ENCODE measurements at regions not wholly inside any gene's neighbourhood (a gene's known extent, or its start where the extent isn't known, plus 50 kb on each side); places are given as distances from the start of the nearest gene placed in this dataset.
"Not testable (repeated sequence)": the region's sequence is repeated elsewhere in the genome, so short reads cannot be mapped to it uniquely, and the experiment has no call there.

DNA sequence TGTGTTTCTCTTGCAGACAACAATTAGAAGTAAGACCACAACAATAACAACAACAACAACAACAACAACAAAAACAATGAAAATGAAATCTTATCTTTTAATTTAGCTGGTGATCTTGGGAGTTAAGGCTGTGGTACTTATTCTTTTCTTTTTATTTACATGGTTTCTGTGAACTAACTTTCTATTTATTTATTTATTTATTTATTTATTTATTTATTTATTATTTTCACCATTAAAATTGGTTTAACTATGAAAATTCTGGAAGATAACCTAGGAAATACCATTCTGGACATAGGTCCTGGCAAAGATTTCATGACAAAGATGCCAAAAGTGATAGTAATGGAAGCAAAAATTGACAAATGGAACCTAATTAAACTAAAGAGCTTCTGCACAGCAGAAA lies 102.5 kb upstream of the PNPT1 start (continued):
- TF ChIP-seq RELA (IDR thresholded peaks at IDR 0.05; ENCODE audit: borderline replicate concordance, partially characterized antibody) (no peak), NR2C2 (IDR thresholded peaks at IDR 0.05; ENCODE audit: borderline replicate concordance, control insufficient read depth, insufficient read length, low read depth) (no peak), ZNF622 (IDR thresholded peaks at IDR 0.05) (no peak)

DNA sequence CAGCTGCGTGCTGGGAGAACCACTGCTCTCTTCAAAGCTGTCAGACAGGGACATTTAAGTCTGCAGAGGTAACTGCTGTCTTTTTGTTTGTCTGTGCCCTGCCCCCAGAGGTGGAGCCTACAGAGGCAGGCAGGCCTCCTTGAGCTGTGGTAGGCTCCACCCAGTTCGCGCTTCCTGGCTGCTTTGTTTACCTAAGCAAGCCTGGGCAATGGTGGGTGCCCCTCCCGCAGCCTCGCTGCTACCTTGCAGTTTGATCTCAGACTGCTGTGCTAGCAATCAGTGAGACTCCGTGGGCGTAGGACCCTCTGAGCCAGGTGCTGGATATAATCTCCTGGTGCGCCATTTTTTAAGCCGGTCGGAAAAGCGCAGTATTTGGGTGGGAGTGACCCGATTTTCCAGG lies 100.0 kb upstream of the PNPT1 start:
- H3K9ac ChIP-seq (ENCODE audit: control insufficient read depth, insufficient read depth, low read length); H3K4me3 ChIP-seq; H2AFZ ChIP-seq (ENCODE audit: control insufficient read depth, low read depth, low read length); intact Hi-C loops (cut with micrococcal nuclease; ENCODE audit: unreplicated experiment); H3K79me2 ChIP-seq (ENCODE audit: control insufficient read depth, insufficient read depth, low read length); FAIRE-seq; H3K4me2 ChIP-seq (ENCODE audit: control insufficient read depth, insufficient read depth); SMC1A ChIA-PET (ENCODE audit: uncharacterized antibody, unreplicated experiment); H3K36me3 ChIP-seq (ENCODE audit: control insufficient read depth in 2 of 2, insufficient read depth in 2 of 2, low read length in 1 of 2); H3K27ac ChIP-seq (ENCODE audit: control insufficient read depth, insufficient read depth); CTCF ChIA-PET; DNase-seq (ENCODE audit: low read depth, low spot score); H3K27me3 ChIP-seq (replicated peaks in 1 of 2; ENCODE audit: control insufficient read depth in 2 of 2, insufficient read depth in 2 of 2, low read length in 1 of 2); H3K4me1 ChIP-seq (ENCODE audit: control insufficient read depth, insufficient read depth, low read length); BruUV-seq (replicated peaks); H3K9me3 ChIP-seq (replicated peaks; ENCODE audit: control insufficient read depth, insufficient read depth, low read length); ATAC-seq; in situ Hi-C loops (cut with MboI); H4K20me1 ChIP-seq (ENCODE audit: control insufficient read depth, insufficient read depth); POLR2A ChIA-PET: not testable (repeated sequence)
- 63% methylated on average over 8 of the region's 12 CpGs for WGBS (ENCODE audit: insufficient coverage, insufficient replicate concordance, low lambda C conversion rate, missing lambda C conversion rate)
- RAD21 ChIA-PET (ENCODE audit: unreplicated experiment) = interaction anchor here (0.6 kb wide), 1 partner anchor 168 kb away, joined by 3 read pairs; no protein-coding TSS in a partner anchor

DNA sequence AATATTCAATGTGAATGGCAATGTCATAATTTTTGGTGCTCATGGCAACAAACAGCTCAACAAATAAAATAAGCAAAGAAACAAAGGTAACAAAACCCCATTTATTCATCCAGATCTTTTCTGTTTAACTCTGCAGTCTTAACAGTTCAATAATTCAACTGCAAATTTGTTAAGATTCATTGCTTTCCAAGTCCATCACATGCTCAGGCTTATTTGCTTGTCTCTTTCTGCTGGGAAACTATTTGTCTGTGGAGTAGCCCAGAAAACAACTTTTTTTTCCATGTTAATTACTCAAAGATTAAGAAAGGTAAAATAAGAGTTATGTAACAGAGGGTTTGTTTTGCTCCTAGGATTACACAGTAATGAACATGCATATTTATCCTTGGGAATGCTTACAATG lies 92.6 kb upstream of the PNPT1 start:
- ATAC-seq (no peak), FAIRE-seq (no peak), DNase-seq (ENCODE audit: low read depth, low spot score) (no peak)
- Histone ChIP-seq H3K27me3 (replicated peaks in 1 of 2; ENCODE audit: control insufficient read depth in 2 of 2, insufficient read depth in 2 of 2, low read length in 1 of 2) (no peaks in the 10 kb centered on the region), H3K79me2 (ENCODE audit: control insufficient read depth, insufficient read depth, low read length) (no peaks in the 10 kb centered on the region), H4K20me1 (ENCODE audit: control insufficient read depth, insufficient read depth) (no peaks in the 10 kb centered on the region), H2AFZ (ENCODE audit: control insufficient read depth, low read depth, low read length) (no peak overlapping the region), H3K36me3 (ENCODE audit: control insufficient read depth in 2 of 2, insufficient read depth in 2 of 2, low read length in 1 of 2) (no peaks in the 10 kb centered on the region), H3K27ac (ENCODE audit: control insufficient read depth, insufficient read depth) (no peak overlapping the region), H3K9me3 (replicated peaks; ENCODE audit: control insufficient read depth, insufficient read depth, low read length) (no peaks in the 10 kb centered on the region), H3K4me3 (no peak overlapping the region), H3K4me1 (ENCODE audit: control insufficient read depth, insufficient read depth, low read length) (no peaks in the 10 kb centered on the region), H3K4me2 (ENCODE audit: control insufficient read depth, insufficient read depth) (no peak overlapping the region), H3K9ac (ENCODE audit: control insufficient read depth, insufficient read depth, low read length) (no peak overlapping the region)
- no TSS peak for BruUV-seq (replicated peaks)
- ChIA-PET POLR2A (no interaction called here), CTCF (no interaction called here), SMC1A (ENCODE audit: uncharacterized antibody, unreplicated experiment) (no interaction called here), RAD21 (ENCODE audit: unreplicated experiment) (interaction anchor here (0.7 kb wide), 1 partner anchor 68 kb away, joined by 3 read pairs; no protein-coding TSS in a partner anchor)
- in situ Hi-C loops (cut with MboI) (no loop called here), intact Hi-C loops (cut with micrococcal nuclease; ENCODE audit: unreplicated experiment) (no loop called here)
- TF ChIP-seq CHD2 (IDR thresholded peaks at IDR 0.05; ENCODE audit: borderline replicate concordance, low read depth, low read length) = no peak
- no peak for TF ChIP-seq TARDBP (IDR thresholded peaks at IDR 0.05; ENCODE audit: borderline replicate concordance)
- TF ChIP-seq ESRRA (IDR thresholded peaks at IDR 0.05; ENCODE audit: low read length) = no peak
- no peak for TF ChIP-seq PAX5 (IDR thresholded peaks at IDR 0.05; ENCODE audit: borderline replicate concordance, low read depth, low read length)
- TF ChIP-seq ZNF24 (IDR thresholded peaks at IDR 0.05) = no peak
- TF ChIP-seq ZNF384 (IDR thresholded peaks at IDR 0.05; ENCODE audit: borderline replicate concordance, low read depth, low read length) = no peak
- TF ChIP-seq EGR1 (IDR thresholded peaks at IDR 0.05; ENCODE audit: borderline replicate concordance in 1 of 2, low read depth in 2 of 2, low read length in 2 of 2) = no peak
- no peak for TF ChIP-seq SUPT20H (IDR thresholded peaks at IDR 0.05; ENCODE audit: borderline replicate concordance, control insufficient read depth, low read depth, low read length)
- TF ChIP-seq STAT1 (conservative IDR thresholded peaks at IDR 0.05) = no peak
- TF ChIP-seq, protein P1, sequence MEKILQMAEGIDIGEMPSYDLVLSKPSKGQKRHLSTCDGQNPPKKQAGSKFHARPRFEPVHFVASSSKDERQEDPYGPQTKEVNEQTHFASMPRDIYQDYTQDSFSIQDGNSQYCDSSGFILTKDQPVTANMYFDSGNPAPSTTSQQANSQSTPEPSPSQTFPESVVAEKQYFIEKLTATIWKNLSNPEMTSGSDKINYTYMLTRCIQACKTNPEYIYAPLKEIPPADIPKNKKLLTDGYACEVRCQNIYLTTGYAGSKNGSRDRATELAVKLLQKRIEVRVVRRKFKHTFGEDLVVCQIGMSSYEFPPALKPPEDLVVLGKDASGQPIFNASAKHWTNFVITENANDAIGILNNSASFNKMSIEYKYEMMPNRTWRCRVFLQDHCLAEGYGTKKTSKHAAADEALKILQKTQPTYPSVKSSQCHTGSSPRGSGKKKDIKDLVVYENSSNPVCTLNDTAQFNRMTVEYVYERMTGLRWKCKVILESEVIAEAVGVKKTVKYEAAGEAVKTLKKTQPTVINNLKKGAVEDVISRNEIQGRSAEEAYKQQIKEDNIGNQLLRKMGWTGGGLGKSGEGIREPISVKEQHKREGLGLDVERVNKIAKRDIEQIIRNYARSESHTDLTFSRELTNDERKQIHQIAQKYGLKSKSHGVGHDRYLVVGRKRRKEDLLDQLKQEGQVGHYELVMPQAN (conservative IDR thresholded peaks at IDR 0.05) = no peak
- TF ChIP-seq MEF2A (IDR thresholded peaks at IDR 0.05; ENCODE audit: insufficient read depth, low read depth, low read length) = no peak
- TF ChIP-seq KAT2A (conservative IDR thresholded peaks at IDR 0.05; ENCODE audit: control insufficient read depth, low read depth, low read length) = no peak
